Transverse colon (tissue), 4 donors: ENCODE measurements at regions not wholly inside any gene's neighbourhood (a gene's known extent, or its start where the extent isn't known, plus 50 kb on each side); places are given as distances from the start of the nearest gene placed in this dataset.

Source experiments
- CTCF ChIP-seq, 5 experiments: fragments of 200-600 bp in 3 of 5; fragments of 450-650 bp in 2 of 5; sonication (generic) in 3 of 5; IDR thresholded peaks; 1 replicate in 2 of 5; 2 replicates in 3 of 5; pipeline ENCODE4 v1.5.1; 2016 to 2017; ENCODE audit warnings: antibody characterized with exemption in 5 of 5, inconsistent platforms in 3 of 5, mild to moderate bottlenecking in 2 of 5, moderate library complexity in 1 of 5
- POLR2A ChIP-seq: fragments of 450-650 bp; IDR thresholded peaks from one replicate; pipeline ENCODE4 v1.6.1; 2016; ENCODE audit warnings: antibody characterized with exemption, mild to moderate bottlenecking, moderate library complexity
- POLR2AphosphoS5 ChIP-seq, 3 donors: sonication (generic); formaldehyde crosslinking; IDR thresholded peaks; one replicate each; pipeline ENCODE4 v1.6.1; 2016; ENCODE audit warnings: antibody characterized with exemption in 3 of 3

- TF ChIP-seq CTCF (IDR thresholded peaks at IDR 0.05) (no peak), POLR2A (no peak), POLR2AphosphoS5 (IDR thresholded peaks at IDR 0.05) (no peak)
Observed at GRCh38 chr4:53920116-53920515, 144.3 kb downstream of the CHIC2 start.
